ENCODE measurements at regions not wholly inside any gene's neighbourhood (a gene's known extent, or its start where the extent isn't known, plus 50 kb on each side); places are given as distances from the start of the nearest gene placed in this dataset.

GRCh38 chr13:31631071-31631470, 108.3 kb upstream of the RXFP2 start:
- no peak for TF ChIP-seq POLR2A (IDR thresholded peaks at IDR 0.05)
- TF ChIP-seq, protein P1, sequence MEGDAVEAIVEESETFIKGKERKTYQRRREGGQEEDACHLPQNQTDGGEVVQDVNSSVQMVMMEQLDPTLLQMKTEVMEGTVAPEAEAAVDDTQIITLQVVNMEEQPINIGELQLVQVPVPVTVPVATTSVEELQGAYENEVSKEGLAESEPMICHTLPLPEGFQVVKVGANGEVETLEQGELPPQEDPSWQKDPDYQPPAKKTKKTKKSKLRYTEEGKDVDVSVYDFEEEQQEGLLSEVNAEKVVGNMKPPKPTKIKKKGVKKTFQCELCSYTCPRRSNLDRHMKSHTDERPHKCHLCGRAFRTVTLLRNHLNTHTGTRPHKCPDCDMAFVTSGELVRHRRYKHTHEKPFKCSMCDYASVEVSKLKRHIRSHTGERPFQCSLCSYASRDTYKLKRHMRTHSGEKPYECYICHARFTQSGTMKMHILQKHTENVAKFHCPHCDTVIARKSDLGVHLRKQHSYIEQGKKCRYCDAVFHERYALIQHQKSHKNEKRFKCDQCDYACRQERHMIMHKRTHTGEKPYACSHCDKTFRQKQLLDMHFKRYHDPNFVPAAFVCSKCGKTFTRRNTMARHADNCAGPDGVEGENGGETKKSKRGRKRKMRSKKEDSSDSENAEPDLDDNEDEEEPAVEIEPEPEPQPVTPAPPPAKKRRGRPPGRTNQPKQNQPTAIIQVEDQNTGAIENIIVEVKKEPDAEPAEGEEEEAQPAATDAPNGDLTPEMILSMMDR (IDR thresholded peaks at IDR 0.05): no peak

Measured in Peyer's patch (tissue), 4 donors.